DND-41 (cell line): ENCODE measurements at regions not wholly inside any gene's neighbourhood (a gene's known extent, or its start where the extent isn't known, plus 50 kb on each side); places are given as distances from the start of the nearest gene placed in this dataset.

Source experiments
- EZH2 ChIP-seq: IDR thresholded peaks from 3 replicates; pipeline ENCODE4 v1.6.1; 2012; ENCODE audit warnings: borderline replicate concordance, low read depth, mild to moderate bottlenecking, moderate library complexity, low read length, inconsistent platforms; ENCODE audit not compliant: severe bottlenecking
- TF ChIP-seq, protein P1 (sequence below): IDR thresholded peaks from 2 replicates; pipeline ENCODE4 v1.5.1; 2012; ENCODE audit warnings: borderline replicate concordance, low read length, moderate library complexity, mild to moderate bottlenecking; ENCODE audit not compliant: poor library complexity, severe bottlenecking; ENCODE audit errors: extremely low read depth

DNA sequence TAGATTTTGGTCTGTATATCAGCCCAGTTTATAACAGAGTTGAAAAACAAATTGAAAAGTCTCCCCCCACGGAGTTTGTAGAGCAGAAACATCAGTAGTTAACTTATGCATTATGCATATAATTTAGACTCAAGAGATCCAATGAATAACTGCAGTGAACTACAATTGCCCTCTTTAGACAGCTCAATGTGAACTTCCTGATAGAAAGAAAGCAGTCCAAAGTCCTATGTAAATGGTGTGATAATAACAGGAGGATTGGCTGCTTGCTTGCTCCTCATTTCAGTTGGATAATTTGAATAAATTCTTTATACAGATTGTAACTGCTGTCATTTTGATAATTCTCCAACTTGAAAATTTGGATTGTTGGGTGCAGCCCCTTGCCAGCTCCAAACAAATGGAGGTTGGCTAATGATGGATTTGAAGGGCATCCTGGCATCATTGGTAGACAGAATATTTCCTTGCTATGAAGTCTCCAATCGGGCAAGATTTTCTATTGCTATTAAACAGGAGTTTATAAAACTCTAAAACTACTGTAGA is 297.1 kb downstream of the ASXL3 start:
- TF ChIP-seq, protein P1, sequence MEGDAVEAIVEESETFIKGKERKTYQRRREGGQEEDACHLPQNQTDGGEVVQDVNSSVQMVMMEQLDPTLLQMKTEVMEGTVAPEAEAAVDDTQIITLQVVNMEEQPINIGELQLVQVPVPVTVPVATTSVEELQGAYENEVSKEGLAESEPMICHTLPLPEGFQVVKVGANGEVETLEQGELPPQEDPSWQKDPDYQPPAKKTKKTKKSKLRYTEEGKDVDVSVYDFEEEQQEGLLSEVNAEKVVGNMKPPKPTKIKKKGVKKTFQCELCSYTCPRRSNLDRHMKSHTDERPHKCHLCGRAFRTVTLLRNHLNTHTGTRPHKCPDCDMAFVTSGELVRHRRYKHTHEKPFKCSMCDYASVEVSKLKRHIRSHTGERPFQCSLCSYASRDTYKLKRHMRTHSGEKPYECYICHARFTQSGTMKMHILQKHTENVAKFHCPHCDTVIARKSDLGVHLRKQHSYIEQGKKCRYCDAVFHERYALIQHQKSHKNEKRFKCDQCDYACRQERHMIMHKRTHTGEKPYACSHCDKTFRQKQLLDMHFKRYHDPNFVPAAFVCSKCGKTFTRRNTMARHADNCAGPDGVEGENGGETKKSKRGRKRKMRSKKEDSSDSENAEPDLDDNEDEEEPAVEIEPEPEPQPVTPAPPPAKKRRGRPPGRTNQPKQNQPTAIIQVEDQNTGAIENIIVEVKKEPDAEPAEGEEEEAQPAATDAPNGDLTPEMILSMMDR, result no peak
- TF ChIP-seq EZH2, result no peak
